HG02870 (cell line): ENCODE measurements at regions not wholly inside any gene's neighbourhood (a gene's known extent, or its start where the extent isn't known, plus 50 kb on each side); places are given as distances from the start of the nearest gene placed in this dataset.

Source experiments
- ATAC-seq: cut with Tn5 transposase; IDR thresholded peaks from one replicate; pipeline ENCODE4 v1.9.1; 2021; ENCODE audit warnings: mild to moderate bottlenecking, moderate library complexity; ENCODE audit not compliant: unreplicated experiment

- no peak for ATAC-seq
These were observed 99.2 kb downstream of the C12orf50 start for GRCh38 chr12:87930033-87930432.

- ATAC-seq: no peak
These were observed 99.9 kb downstream of the C12orf50 start for GRCh38 chr12:87929346-87929745.

GRCh38 chr12:87928031-87928430 is 101.2 kb downstream of the C12orf50 start:
- no peak for ATAC-seq

GRCh38 chr12:87925021-87925420 is 104.2 kb downstream of the C12orf50 start:
- ATAC-seq: no peak

GRCh38 chr12:87924149-87924548 is 105.1 kb downstream of the C12orf50 start:
- ATAC-seq: no peak

DNA sequence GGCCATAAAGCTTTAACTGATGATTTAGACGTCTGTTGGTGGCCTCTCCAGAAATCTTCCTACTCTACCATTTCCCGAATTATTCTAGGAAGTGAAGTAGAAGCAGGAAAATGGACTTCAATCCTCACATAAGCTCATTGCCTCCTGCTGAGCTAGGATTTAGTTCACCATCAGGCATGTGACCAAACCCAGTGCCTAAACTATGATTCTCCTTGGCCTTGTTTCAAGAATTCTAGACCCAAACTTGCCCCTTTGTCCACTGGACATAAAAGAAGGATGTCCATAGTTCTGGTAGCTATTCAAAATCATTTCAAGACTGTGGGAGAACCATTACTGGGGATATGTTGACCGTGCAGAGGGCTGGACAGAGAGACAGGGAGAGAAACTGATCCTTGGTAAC is 105.8 kb downstream of the C12orf50 start:
- ATAC-seq: no peak

DNA sequence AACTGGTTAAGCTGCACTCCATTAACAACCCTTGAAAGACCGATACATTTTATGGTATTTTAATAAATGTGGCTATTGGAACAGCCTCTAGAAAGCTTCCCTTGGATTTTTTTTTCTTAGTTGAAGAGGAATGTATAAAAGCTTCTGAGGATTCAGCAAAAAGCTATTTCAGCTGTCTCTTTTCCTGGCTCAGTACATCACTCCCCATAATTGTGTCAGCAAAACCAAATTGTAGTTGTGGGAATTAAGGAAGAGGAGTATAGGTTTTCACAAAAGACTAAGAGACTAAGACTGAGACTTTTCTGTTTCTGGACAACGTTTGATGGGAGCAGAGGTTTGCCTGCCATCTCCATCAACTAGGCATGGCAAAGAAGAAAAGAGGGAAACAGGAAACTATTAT is 106.5 kb downstream of the C12orf50 start:
- ATAC-seq: no peak

DNA sequence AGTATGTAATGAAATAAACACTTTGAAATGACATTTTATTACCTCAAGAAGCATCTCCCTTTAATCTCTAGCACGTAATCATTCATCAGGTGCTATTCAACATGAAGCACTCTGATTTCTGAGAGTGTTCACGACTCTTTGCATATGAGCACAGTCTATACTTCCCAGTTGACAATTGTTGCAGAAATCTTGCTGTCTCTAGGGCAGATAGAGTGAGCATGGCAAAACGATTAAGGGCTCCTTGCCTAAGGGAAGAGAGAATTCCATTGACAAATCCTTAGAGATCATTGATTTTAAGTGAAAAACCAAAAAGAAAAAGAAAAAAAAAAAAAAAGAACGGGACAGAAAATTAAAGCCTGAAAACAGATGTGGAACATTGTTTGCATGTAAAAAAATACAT is 107.6 kb downstream of the C12orf50 start:
- no peak for ATAC-seq

GRCh38 chr12:87920139-87920538 is 109.1 kb downstream of the C12orf50 start:
- ATAC-seq: no peak

DNA sequence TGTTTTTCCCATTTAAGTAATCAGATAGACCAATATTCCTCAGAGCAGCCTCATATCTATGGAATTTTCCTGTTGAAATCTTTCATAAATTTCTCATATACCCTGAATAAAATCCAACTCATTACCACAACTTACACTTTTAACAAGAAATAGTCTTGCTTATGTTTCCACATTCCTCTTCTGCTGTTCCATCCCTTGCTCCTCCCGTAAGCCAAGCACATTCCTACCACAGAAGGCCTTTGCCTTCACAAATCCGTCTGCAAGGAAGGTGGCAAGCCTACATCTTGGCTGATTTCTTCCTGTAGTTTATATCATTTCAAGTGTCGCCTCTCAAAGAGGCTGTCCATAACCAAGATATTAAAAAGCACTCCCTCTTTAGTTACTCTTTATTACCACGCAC is 127.7 kb downstream of the C12orf50 start:
- no peak for ATAC-seq

DNA sequence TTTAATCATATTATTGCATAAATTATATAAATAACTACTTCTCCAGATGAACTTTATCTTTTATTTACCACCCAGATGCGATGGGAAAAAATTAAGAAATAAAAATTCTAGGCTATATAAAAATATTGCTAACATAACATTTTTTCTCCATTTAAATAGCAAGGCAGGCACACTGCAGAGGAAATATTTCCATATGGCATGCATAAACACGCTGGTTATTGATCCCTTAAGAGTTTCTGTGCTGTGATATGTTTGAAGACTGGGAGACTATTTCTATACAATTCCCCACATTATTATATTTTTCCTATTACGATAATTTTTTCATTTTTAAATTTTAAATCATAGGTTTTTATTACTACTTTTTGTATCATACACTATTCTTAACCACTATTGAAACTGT is 131.5 kb downstream of the C12orf50 start:
- ATAC-seq: no peak

DNA sequence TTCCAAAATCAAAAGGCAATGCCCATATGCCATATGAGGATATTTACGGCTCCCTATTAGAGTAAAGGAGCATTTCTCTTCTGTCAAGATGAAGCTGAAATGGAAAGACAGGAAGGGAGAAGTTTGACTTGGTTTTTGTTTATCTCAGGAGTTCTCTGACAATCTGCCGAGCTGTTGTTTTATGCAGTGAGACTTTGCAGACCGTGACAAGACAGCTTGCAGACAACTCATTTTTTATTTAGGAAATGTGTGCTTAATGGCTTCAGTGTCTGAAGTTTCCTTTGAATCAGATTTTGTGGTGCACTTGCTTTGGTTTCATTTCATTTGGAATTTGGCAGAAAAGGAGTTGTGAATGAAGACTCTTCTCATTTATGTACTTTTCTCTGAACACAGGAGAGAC is 145.4 kb downstream of the C12orf50 start:
- no peak for ATAC-seq

- no peak for ATAC-seq
These were observed 150.1 kb downstream of the C12orf50 start for GRCh38 chr12:87879141-87879540.

GRCh38 chr12:87870493-87871460 is 158.4 kb downstream of the C12orf50 start:
- no peak for ATAC-seq

GRCh38 chr12:87870061-87870460 is 159.1 kb downstream of the C12orf50 start:
- ATAC-seq: peak; percentile 46

- peak; percentile 57 for ATAC-seq
These were observed 162.5 kb downstream of the C12orf50 start for GRCh38 chr12:87866578-87867292.

GRCh38 chr12:87861791-87862190 is 167.4 kb downstream of the C12orf50 start:
- ATAC-seq: no peak

- no peak for ATAC-seq
These were observed 175.7 kb downstream of the C12orf50 start for GRCh38 chr12:87853448-87854003.

DNA sequence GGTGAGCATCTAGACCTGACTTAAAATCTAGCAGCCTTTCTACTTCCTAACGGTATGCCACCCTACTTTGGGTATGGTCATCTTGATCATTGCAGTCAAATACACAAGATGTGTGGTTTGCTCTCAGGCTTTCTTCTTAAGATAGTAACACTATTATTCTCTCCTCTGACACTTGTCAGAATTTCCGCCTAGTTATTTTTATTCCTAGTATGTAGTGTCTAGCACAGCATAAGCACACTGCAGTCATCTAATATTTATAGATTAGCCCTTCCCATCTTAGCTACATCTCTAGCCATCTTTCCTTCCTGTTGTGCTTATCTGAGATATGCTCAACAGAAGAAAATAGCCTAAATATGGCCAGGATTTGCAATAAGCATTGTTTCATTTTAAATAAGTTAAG is 180.1 kb downstream of the C12orf50 start:
- ATAC-seq: no peak

DNA sequence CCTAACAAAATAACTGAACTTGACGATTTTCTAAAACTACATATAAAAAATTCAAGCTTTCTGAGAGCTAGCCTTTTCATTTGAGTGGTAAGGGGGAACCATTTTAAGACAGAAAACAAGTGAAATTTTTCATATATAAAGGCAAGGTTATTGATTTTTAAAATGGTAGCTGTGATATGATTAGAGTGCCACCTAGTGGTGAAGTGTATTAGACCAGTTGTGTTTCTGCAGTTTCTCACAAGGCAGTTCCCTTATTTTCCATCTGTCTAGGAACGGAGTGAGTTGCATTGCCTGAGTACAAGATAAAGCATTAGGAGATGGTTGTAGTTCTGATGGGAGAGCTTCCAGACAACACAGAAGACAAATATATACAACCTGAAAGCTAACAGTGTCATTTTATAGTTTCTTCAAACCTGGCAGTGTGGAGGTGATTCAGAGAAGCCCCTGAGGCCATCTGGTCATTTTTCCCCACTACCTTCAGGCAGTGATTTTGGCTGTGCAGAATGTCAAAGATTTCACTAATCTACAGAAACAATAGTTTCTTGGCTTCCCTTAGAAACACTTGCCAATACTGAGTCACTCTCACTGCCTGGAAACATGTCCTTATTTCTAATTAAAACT is 180.8 kb downstream of the C12orf50 start:
- ATAC-seq: peak; percentile 77

DNA sequence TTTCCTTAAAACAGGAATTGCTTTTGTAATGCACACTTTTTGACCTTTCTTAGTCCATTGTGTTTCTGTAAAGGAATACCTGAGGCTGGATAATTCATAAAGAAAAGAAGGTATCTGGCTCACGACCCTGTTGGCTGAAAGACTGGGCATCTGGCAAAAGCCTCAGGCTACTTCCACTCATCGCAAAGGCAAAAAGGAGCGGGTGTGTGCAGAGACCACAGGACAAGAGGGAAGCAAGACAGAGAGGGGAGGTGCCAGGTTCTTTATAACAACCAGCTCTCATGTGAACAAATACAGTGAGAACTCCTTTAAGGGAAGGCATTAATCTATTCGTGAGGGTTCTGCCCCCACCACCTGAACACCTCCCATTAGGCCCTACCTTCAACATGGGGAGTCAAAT is 182.1 kb downstream of the C12orf50 start:
- ATAC-seq: no peak
